SK-N-SH (cell line): ENCODE measurements at regions not wholly inside any gene's neighbourhood (a gene's known extent, or its start where the extent isn't known, plus 50 kb on each side); places are given as distances from the start of the nearest gene placed in this dataset.

Source experiments
- CTCF ChIA-PET: fragments of 300-600, 350-600 bp; formaldehyde crosslinking; extraction: SDS; loops from one replicate; lab custom pipeline; 2021; lab: Yijun Ruan, JAX
- POLR2A ChIA-PET: fragments of 350-600 bp; sonication (Branson Sonifier 250); formaldehyde crosslinking; extraction: SDS; loops from one replicate; lab custom pipeline; 2020; ENCODE audit warnings: antibody characterized with exemption, inconsistent platforms; lab: Yijun Ruan, JAX
- DNase-seq: peaks from one replicate; pipeline ENCODE4 v3.0.0; 2012
- H2AFZ ChIP-seq: fragments of 200-600 bp; sonication (generic); 2 replicates; pipeline ENCODE4 v1.8.1; 2016; ENCODE audit warnings: antibody characterized with exemption, mild to moderate bottlenecking, low read depth
- H3F3A ChIP-seq: fragments of 200-600 bp; sonication (generic); replicated peaks from 2 replicates; pipeline ENCODE3; 2016; ENCODE audit warnings: antibody characterized with exemption, mild to moderate bottlenecking; ENCODE audit not compliant: insufficient read depth
- H3K27ac ChIP-seq, 2 experiments: fragments of 200-500 bp in 1 of 2; fragments of 200-600 bp in 1 of 2; sonication (Bioruptor generic) in 1 of 2; sonication (generic), shearing (Covaris generic) in 1 of 2; 2 replicates each; pipeline versions ENCODE4 v1.5.1 to v1.6.1; 2014 to 2016; ENCODE audit warnings: low read depth in 2 of 2, inconsistent platforms in 1 of 2, low read length in 1 of 2, mild to moderate bottlenecking in 1 of 2, mixed read lengths in 1 of 2
- H3K27me3 ChIP-seq: fragments of 200-600 bp; sonication (generic), shearing (Covaris generic); 2 replicates; pipeline ENCODE4 v1.6.1; 2016; ENCODE audit warnings: mixed run types; ENCODE audit not compliant: insufficient read depth
- H3K36me3 ChIP-seq, 2 experiments: fragments of 200-500 bp in 1 of 2; fragments of 200-600 bp in 1 of 2; sonication (Bioruptor generic) in 1 of 2; sonication (generic) in 1 of 2; replicated peaks in 1 of 2; 2 replicates each; pipeline versions ENCODE3 to v1.5.1; 2014 to 2016; ENCODE audit warnings: low read length in 1 of 2, mild to moderate bottlenecking in 1 of 2; ENCODE audit not compliant: insufficient read depth in 2 of 2, control insufficient read depth in 1 of 2
- H3K4me1 ChIP-seq, 2 experiments: fragments of 200-500 bp in 1 of 2; fragments of 200-600 bp in 1 of 2; sonication (Bioruptor generic) in 1 of 2; sonication (generic), shearing (Covaris generic) in 1 of 2; 2 replicates each; pipeline versions ENCODE4 v1.5.1 to v1.6.1; 2014 to 2016; ENCODE audit warnings: low read depth in 1 of 2, low read length in 1 of 2, mixed run types in 1 of 2; ENCODE audit not compliant: insufficient read depth in 2 of 2, control insufficient read depth in 1 of 2
- H3K4me2 ChIP-seq: fragments of 200-600 bp; sonication (generic), shearing (Covaris generic); 2 replicates; pipeline ENCODE4 v1.6.1; 2017; ENCODE audit warnings: mixed run types
- H3K4me3 ChIP-seq, 2 experiments: fragments of 200-500 bp in 1 of 2; fragments of 200-600 bp in 1 of 2; sonication (Bioruptor generic) in 1 of 2; sonication (generic), shearing (Covaris generic) in 1 of 2; 2 replicates each; pipeline versions ENCODE4 v1.5.1 to v1.8.1; 2014 to 2016; ENCODE audit warnings: low read depth in 2 of 2, inconsistent platforms in 1 of 2, low read length in 1 of 2, mild to moderate bottlenecking in 1 of 2, mixed read lengths in 1 of 2, moderate library complexity in 1 of 2
- H3K79me2 ChIP-seq: fragments of 200-600 bp; sonication (generic); 2 replicates; pipeline ENCODE4 v1.8.1; 2017; ENCODE audit warnings: mild to moderate bottlenecking; ENCODE audit not compliant: insufficient read depth
- H3K9ac ChIP-seq: fragments of 200-600 bp; sonication (generic); 2 replicates; pipeline ENCODE4 v1.6.1; 2017; ENCODE audit warnings: mixed run types
- H3K9me2 ChIP-seq: fragments of 200-600 bp; sonication (generic); 2 replicates; pipeline ENCODE4 v1.6.1; 2017; ENCODE audit warnings: mixed run types
- H3K9me3 ChIP-seq: fragments of 200-600 bp; sonication (generic); 2 replicates; pipeline ENCODE4 v1.6.1; 2017; ENCODE audit warnings: mixed run types, mild to moderate bottlenecking, moderate library complexity
- H4K20me1 ChIP-seq: fragments of 200-600 bp; sonication (generic); 2 replicates; pipeline ENCODE4 v1.6.1; 2017; ENCODE audit warnings: mild to moderate bottlenecking, mixed run types; ENCODE audit not compliant: insufficient read depth
- ELF1 ChIP-seq: IDR thresholded peaks from 2 replicates; pipeline ENCODE4 v1.4.0; 2012
- EP300 ChIP-seq, 2 experiments: IDR thresholded peaks; 2 replicates each; pipeline versions ENCODE4 v1.4.0 to v1.6.1; 2012; ENCODE audit warnings: borderline replicate concordance in 1 of 2, low read depth in 1 of 2, low read length in 1 of 2
- FOXJ3 ChIP-seq: sonication (generic); formaldehyde crosslinking; IDR thresholded peaks from 2 replicates; pipeline ENCODE4 v1.5.1; 2020; ENCODE audit warnings: mild to moderate bottlenecking, missing genetic modification reagents
- GABPA ChIP-seq: IDR thresholded peaks from 2 replicates; pipeline ENCODE4 v1.4.0; 2012; ENCODE audit warnings: low read depth, mild to moderate bottlenecking
- JUND ChIP-seq: IDR thresholded peaks from 2 replicates; pipeline ENCODE4 v1.4.0; 2012
- MEF2A ChIP-seq: IDR thresholded peaks from 2 replicates; pipeline ENCODE4 v1.4.0; 2012; ENCODE audit warnings: low read depth, borderline replicate concordance
- NFIC ChIP-seq: IDR thresholded peaks from 2 replicates; pipeline ENCODE4 v1.4.0; 2012; ENCODE audit warnings: borderline replicate concordance
- POLR2AphosphoS5 ChIP-seq: IDR thresholded peaks from 2 replicates; pipeline ENCODE4 v1.6.1; 2012; ENCODE audit warnings: low read depth, low read length
- RAD21 ChIP-seq: IDR thresholded peaks from 2 replicates; pipeline ENCODE4 v1.6.1; 2012; ENCODE audit warnings: mild to moderate bottlenecking, low read length
- RFX5 ChIP-seq: IDR thresholded peaks from 2 replicates; pipeline ENCODE4 v1.6.1; 2012; ENCODE audit warnings: mild to moderate bottlenecking, improper control_type of control experiment, low read length
- SMC3 ChIP-seq: IDR thresholded peaks from 2 replicates; pipeline ENCODE4 v1.6.1; 2012; ENCODE audit warnings: low read depth, low read length, improper control_type of control experiment
- TCF12 ChIP-seq: IDR thresholded peaks from 2 replicates; pipeline ENCODE4 v1.4.0; 2012
- TEAD4 ChIP-seq: IDR thresholded peaks from 2 replicates; pipeline ENCODE4 v1.4.0; 2012; ENCODE audit warnings: mild to moderate bottlenecking, borderline replicate concordance; ENCODE audit not compliant: insufficient read depth
- WGBS: methylation state at CpG from one replicate; pipeline ENCODE4 v1.1.6; 2017; ENCODE audit warnings: low lambda C conversion rate; 5-methylcytosine and 5-hydroxymethylcytosine counted together
- TF ChIP-seq, protein P1 (sequence below): IDR thresholded peaks from 2 replicates; pipeline ENCODE4 v1.4.0; 2012; ENCODE audit warnings: low read depth
- TF ChIP-seq, protein P2 (sequence below): IDR thresholded peaks from 2 replicates; pipeline ENCODE4 v1.4.0; 2012; ENCODE audit warnings: low read depth, borderline replicate concordance
- TF ChIP-seq, protein P3 (sequence below): fragments of 200-600 bp; sonication (generic); IDR thresholded peaks from 2 replicates; pipeline ENCODE4 v1.6.1; 2017; ENCODE audit warnings: antibody characterized with exemption, mild to moderate bottlenecking, moderate library complexity
- TF ChIP-seq, protein P4 (sequence below): fragments of 150-350 bp; IDR thresholded peaks from 2 replicates; pipeline ENCODE4 v1.6.1; 2017; ENCODE audit warnings: antibody characterized with exemption, low read length, low read depth, borderline replicate concordance
- TF ChIP-seq, protein P5 (sequence below): IDR thresholded peaks from 2 replicates; pipeline ENCODE4; 2012

DNA sequence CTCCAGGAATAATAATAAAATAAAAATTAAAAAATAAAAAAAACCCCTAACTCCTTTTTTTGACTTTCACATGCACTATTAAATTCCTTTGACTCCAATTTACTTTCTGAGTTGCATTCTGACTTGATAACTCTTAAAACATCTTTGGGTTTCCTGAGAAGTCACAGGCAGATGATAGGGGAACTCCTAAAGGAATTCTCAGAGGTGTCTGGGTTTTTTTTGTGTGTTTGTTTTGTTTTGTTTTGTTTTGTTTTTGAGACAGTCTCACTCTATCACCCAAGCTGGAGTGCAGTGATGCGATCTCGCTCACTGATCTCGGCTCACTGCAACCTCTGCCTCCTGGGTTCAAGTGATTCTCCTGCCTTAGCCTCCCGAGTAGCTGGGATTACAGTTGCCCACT, 52.7 kb upstream of the APBB1IP start:
- no peak overlapping the region for H3K27ac ChIP-seq
- H3K9me3 ChIP-seq: no peaks in the 10 kb centered on the region
- H3K4me1 ChIP-seq: no peaks in the 10 kb centered on the region
- POLR2A ChIA-PET: no interaction called here
- H3K79me2 ChIP-seq: no peaks in the 10 kb centered on the region
- H3K4me3 ChIP-seq: no peak overlapping the region
- TF ChIP-seq TEAD4 (no peak), GABPA (no peak), SMC3 (no peak), TCF12 (no peak), NFIC (no peak), RFX5 (no peak), RAD21 (no peak), MEF2A (no peak), POLR2AphosphoS5 (no peak), ELF1 (no peak), JUND (no peak), EP300 (IDR thresholded peaks at IDR 0.05; ENCODE audit: borderline replicate concordance in 1 of 2, low read depth in 1 of 2, low read length in 1 of 2) (no peak), FOXJ3 (CRISPR knock-in tag) (no peak)
- TF ChIP-seq, protein P1, sequence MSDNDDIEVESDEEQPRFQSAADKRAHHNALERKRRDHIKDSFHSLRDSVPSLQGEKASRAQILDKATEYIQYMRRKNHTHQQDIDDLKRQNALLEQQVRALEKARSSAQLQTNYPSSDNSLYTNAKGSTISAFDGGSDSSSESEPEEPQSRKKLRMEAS: no peak
- TF ChIP-seq, protein P2, sequence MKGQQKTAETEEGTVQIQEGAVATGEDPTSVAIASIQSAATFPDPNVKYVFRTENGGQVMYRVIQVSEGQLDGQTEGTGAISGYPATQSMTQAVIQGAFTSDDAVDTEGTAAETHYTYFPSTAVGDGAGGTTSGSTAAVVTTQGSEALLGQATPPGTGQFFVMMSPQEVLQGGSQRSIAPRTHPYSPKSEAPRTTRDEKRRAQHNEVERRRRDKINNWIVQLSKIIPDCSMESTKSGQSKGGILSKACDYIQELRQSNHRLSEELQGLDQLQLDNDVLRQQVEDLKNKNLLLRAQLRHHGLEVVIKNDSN: no peak
- TF ChIP-seq, protein P3, sequence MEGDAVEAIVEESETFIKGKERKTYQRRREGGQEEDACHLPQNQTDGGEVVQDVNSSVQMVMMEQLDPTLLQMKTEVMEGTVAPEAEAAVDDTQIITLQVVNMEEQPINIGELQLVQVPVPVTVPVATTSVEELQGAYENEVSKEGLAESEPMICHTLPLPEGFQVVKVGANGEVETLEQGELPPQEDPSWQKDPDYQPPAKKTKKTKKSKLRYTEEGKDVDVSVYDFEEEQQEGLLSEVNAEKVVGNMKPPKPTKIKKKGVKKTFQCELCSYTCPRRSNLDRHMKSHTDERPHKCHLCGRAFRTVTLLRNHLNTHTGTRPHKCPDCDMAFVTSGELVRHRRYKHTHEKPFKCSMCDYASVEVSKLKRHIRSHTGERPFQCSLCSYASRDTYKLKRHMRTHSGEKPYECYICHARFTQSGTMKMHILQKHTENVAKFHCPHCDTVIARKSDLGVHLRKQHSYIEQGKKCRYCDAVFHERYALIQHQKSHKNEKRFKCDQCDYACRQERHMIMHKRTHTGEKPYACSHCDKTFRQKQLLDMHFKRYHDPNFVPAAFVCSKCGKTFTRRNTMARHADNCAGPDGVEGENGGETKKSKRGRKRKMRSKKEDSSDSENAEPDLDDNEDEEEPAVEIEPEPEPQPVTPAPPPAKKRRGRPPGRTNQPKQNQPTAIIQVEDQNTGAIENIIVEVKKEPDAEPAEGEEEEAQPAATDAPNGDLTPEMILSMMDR: no peak
- TF ChIP-seq, protein P4, sequence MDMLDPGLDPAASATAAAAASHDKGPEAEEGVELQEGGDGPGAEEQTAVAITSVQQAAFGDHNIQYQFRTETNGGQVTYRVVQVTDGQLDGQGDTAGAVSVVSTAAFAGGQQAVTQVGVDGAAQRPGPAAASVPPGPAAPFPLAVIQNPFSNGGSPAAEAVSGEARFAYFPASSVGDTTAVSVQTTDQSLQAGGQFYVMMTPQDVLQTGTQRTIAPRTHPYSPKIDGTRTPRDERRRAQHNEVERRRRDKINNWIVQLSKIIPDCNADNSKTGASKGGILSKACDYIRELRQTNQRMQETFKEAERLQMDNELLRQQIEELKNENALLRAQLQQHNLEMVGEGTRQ: no peak
- TF ChIP-seq, protein P5, sequence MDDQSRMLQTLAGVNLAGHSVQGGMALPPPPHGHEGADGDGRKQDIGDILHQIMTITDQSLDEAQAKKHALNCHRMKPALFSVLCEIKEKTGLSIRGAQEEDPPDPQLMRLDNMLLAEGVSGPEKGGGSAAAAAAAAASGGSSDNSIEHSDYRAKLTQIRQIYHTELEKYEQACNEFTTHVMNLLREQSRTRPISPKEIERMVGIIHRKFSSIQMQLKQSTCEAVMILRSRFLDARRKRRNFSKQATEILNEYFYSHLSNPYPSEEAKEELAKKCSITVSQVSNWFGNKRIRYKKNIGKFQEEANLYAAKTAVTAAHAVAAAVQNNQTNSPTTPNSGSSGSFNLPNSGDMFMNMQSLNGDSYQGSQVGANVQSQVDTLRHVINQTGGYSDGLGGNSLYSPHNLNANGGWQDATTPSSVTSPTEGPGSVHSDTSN: no peak
- TF ChIP-seq, all 33 proteins: peak for 0
- no peak overlapping the region for H3K4me2 ChIP-seq
- no peak overlapping the region for H2AFZ ChIP-seq
- no peak overlapping the region for H3K9ac ChIP-seq
- no peaks in the 10 kb centered on the region for H3K36me3 ChIP-seq
- H3F3A ChIP-seq: no peaks in the 10 kb centered on the region
- DNase-seq: no peak
- CTCF ChIA-PET: no interaction called here
- H3K27me3 ChIP-seq: no peaks in the 10 kb centered on the region
- WGBS: 10% methylated on average over 4 of the region's 4 CpGs
- no peaks in the 10 kb centered on the region for H4K20me1 ChIP-seq
- H3K9me2 ChIP-seq: no peaks in the 10 kb centered on the region
